Effector memory CD4-positive, alpha-beta T cell (primary cell): ENCODE measurements at regions not wholly inside any gene's neighbourhood (a gene's known extent, or its start where the extent isn't known, plus 50 kb on each side); places are given as distances from the start of the nearest gene placed in this dataset.
"Not testable (repeated sequence)": the region's sequence is repeated elsewhere in the genome, so short reads cannot be mapped to it uniquely, and the experiment has no call there.

Experiments
- DNase-seq, 3 donors: peaks; one replicate each; pipeline ENCODE4 v3.0.0-alpha.2; 2020
- H3K27ac ChIP-seq: 2 replicates; pipeline ENCODE4 v1.7.0; 2013; ENCODE audit warnings: mild to moderate bottlenecking, low read length, moderate library complexity; ENCODE audit not compliant: insufficient read depth, poor library complexity, severe bottlenecking
- H3K27me3 ChIP-seq: replicated peaks from 2 replicates; pipeline ENCODE4 v1.7.0; 2013; ENCODE audit warnings: mild to moderate bottlenecking, low read length; ENCODE audit not compliant: insufficient read depth, control insufficient read depth, poor library complexity, severe bottlenecking
- H3K36me3 ChIP-seq: 2 replicates; pipeline ENCODE4 v1.7.0; 2013; ENCODE audit warnings: mild to moderate bottlenecking, low read length, moderate library complexity; ENCODE audit not compliant: control insufficient read depth, insufficient read depth
- H3K4me1 ChIP-seq: 2 replicates; pipeline ENCODE4 v1.7.0; 2013; ENCODE audit warnings: low read length, mild to moderate bottlenecking; ENCODE audit not compliant: control insufficient read depth, insufficient read depth, poor library complexity, severe bottlenecking
- H3K4me3 ChIP-seq: 2 replicates; pipeline ENCODE4 v1.7.0; 2013; ENCODE audit warnings: low read length, low read depth, mild to moderate bottlenecking; ENCODE audit not compliant: insufficient read depth, poor library complexity, severe bottlenecking
- H3K9me3 ChIP-seq: 2 replicates; pipeline ENCODE4 v1.7.0; 2013; ENCODE audit warnings: mild to moderate bottlenecking, low read length, moderate library complexity; ENCODE audit not compliant: control insufficient read depth

GRCh38 chr4:57766341-57766740 is 656.2 kb upstream of the IGFBP7 start:
- Histone ChIP-seq H3K27ac (no peak overlapping the region), H3K4me1 (no peaks in the 10 kb centered on the region), H3K36me3 (no peaks in the 10 kb centered on the region), H3K27me3 (no peaks in the 10 kb centered on the region), H3K4me3 (no peak overlapping the region), H3K9me3 (no peaks in the 10 kb centered on the region)
- no peak for DNase-seq

DNA sequence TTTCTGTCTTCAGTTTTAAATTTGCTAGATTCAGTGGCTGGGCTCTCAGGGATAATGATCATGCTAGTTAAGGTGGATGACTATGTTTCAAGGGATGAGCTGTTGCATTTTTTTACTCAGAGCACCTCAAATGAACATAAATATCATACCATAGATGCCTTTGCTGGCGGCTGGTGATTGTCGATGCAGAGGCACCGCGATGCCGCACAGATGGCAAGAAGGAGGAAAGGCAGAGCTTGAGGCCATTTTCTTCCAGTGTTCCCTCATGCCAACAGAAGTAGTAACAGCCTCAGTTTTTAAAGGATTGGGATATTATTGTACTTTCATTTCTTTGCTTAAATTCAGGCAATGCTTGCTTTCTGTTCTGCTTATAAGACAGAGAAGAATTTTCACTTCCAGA is 654.7 kb upstream of the IGFBP7 start:
- Histone ChIP-seq H3K9me3 (no peaks in the 10 kb centered on the region), H3K27me3 (no peaks in the 10 kb centered on the region), H3K36me3 (no peaks in the 10 kb centered on the region), H3K4me1 (no peaks in the 10 kb centered on the region), H3K27ac (no peak overlapping the region), H3K4me3 (no peak overlapping the region)
- no peak for DNase-seq

DNA sequence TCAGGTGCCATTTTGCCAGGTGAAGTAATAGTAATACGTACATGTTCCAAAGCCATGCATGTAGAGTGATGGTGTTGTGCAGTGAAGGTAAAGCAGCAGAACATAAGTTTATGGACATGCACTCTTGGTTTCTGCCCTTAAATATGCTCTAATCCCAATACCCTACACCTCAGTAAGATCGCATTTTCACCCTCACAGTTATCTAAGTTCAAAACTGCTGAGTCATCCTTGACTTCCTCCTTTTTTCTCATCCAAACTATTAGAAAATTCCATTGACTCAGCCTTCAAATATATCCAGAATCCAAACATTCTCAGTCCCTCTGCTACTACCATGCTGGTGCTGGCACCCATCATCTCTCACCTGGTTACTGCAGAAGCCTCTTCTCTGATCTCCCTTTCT is 652.9 kb upstream of the IGFBP7 start:
- H3K4me3 ChIP-seq: no peak overlapping the region
- DNase-seq: no peak
- H3K36me3 ChIP-seq: no peaks in the 10 kb centered on the region
- no peaks in the 10 kb centered on the region for H3K4me1 ChIP-seq
- H3K27ac ChIP-seq: no peak overlapping the region
- no peaks in the 10 kb centered on the region for H3K27me3 ChIP-seq
- H3K9me3 ChIP-seq: no peaks in the 10 kb centered on the region

DNA sequence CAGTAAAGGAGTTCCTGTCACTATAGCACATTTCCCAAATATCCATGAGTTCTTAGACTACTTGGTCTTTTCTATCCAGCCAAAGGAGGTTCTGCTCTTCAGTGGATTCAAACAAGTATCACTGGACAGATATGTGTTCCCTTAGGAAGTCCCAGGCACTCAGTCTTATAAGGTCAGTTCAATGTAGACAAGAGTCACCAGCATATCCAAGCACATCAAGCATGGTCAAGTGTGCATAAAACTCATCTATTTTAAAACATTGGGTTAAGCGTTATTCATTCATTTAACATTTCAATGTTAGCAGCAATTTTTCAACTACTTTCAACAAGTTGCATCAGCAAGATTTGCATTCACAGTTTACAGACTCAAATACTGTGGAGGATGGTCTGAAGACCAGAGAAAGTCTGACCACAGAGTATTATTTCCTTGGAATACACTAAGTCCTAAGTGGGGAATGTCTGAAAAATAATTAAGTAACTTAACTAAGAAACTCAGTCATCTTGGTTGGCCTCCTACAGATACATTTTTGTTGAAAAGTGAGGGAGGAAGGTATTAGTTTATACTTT is 630.5 kb upstream of the IGFBP7 start:
- Histone ChIP-seq H3K36me3 (no peaks in the 10 kb centered on the region), H3K27ac (no peak overlapping the region)
- no peak for DNase-seq

DNA sequence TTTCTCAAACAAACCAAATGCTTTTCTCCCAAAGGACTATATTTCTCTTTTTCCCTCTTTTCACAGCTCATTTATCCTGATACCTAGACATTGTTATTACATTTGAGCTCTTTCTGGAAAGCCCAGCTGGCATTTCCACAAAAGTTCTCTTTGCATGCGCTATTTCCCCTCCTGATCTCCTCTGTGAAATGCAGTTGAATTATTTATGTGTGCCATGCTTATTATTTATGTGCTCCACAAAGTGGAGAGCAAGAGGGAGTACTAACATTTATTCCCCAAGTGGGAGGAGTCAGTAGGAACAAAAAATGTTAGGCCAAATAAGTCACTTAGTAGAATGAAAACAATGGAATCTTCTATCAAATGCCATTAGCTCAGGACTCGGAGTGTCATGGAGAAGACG is 626.6 kb upstream of the IGFBP7 start:
- no peaks in the 10 kb centered on the region for H3K27me3 ChIP-seq
- DNase-seq: no peak
- no peak overlapping the region for H3K27ac ChIP-seq
- H3K4me1 ChIP-seq: no peaks in the 10 kb centered on the region
- no peaks in the 10 kb centered on the region for H3K9me3 ChIP-seq
- no peak overlapping the region for H3K4me3 ChIP-seq
- no peaks in the 10 kb centered on the region for H3K36me3 ChIP-seq

More for the DNA sequence above, 630.5 kb upstream of the IGFBP7 start:
- no peaks in the 10 kb centered on the region for H3K27me3 ChIP-seq
- H3K4me1 ChIP-seq: no peaks in the 10 kb centered on the region
- no peak overlapping the region for H3K4me3 ChIP-seq
- H3K9me3 ChIP-seq: no peaks in the 10 kb centered on the region

GRCh38 chr4:57734104-57734670 is 624.0 kb upstream of the IGFBP7 start:
- no peak for DNase-seq
- Histone ChIP-seq H3K4me1 (no peaks in the 10 kb centered on the region), H3K36me3 (no peaks in the 10 kb centered on the region), H3K4me3 (no peak overlapping the region), H3K27ac (no peak overlapping the region), H3K9me3 (no peaks in the 10 kb centered on the region), H3K27me3 (no peaks in the 10 kb centered on the region)

- DNase-seq, H3K27me3 ChIP-seq, H3K27ac ChIP-seq, H3K9me3 ChIP-seq, H3K36me3 ChIP-seq, H3K4me1 ChIP-seq, H3K4me3 ChIP-seq: not testable (repeated sequence)
Measured at GRCh38 chr4:57729775-57730570, 619.8 kb upstream of the IGFBP7 start.

- H3K4me1 ChIP-seq: no peaks in the 10 kb centered on the region
- no peak overlapping the region for H3K4me3 ChIP-seq
- peaks cover 4% of the 10 kb centered on the region for H3K9me3 ChIP-seq
- H3K36me3 ChIP-seq: no peaks in the 10 kb centered on the region
- DNase-seq: no peak
- no peaks in the 10 kb centered on the region for H3K27me3 ChIP-seq
- H3K27ac ChIP-seq: no peak overlapping the region
Measured at GRCh38 chr4:57726154-57726553, 616.0 kb upstream of the IGFBP7 start.

- Histone ChIP-seq H3K4me1 (no peaks in the 10 kb centered on the region), H3K4me3 (no peak overlapping the region), H3K27me3 (no peaks in the 10 kb centered on the region), H3K9me3 (no peaks in the 10 kb centered on the region), H3K36me3 (no peaks in the 10 kb centered on the region), H3K27ac (no peak overlapping the region)
- DNase-seq: no peak
Measured at GRCh38 chr4:57719456-57719855, 609.3 kb upstream of the IGFBP7 start.

- not testable (repeated sequence) for H3K27ac ChIP-seq, H3K4me1 ChIP-seq, H3K36me3 ChIP-seq, H3K27me3 ChIP-seq, DNase-seq, H3K9me3 ChIP-seq, H3K4me3 ChIP-seq
Measured at GRCh38 chr4:57714313-57714712, 604.1 kb upstream of the IGFBP7 start.
